HG02981 (cell line): ENCODE measurements at regions not wholly inside any gene's neighbourhood (a gene's known extent, or its start where the extent isn't known, plus 50 kb on each side); places are given as distances from the start of the nearest gene placed in this dataset.
"Not testable (repeated sequence)": the region's sequence is repeated elsewhere in the genome, so short reads cannot be mapped to it uniquely, and the experiment has no call there.

ENCODE experiments used
- ATAC-seq: cut with Tn5 transposase; IDR thresholded peaks from one replicate; pipeline ENCODE4 v1.9.1; 2021; ENCODE audit warnings: mild to moderate bottlenecking, moderate library complexity; ENCODE audit not compliant: unreplicated experiment

GRCh38 chr4:18439311-18439710 is 417.8 kb upstream of the LCORL start:
- ATAC-seq: no peak

- no peak for ATAC-seq
These were observed 414.2 kb upstream of the LCORL start for GRCh38 chr4:18435781-18436180.

- ATAC-seq: no peak
These were observed 401.1 kb upstream of the LCORL start for GRCh38 chr4:18422685-18423084.

GRCh38 chr4:18421519-18421918 is 400.0 kb upstream of the LCORL start:
- no peak for ATAC-seq

- peak; percentile 70 for ATAC-seq
These were observed 398.2 kb upstream of the LCORL start for GRCh38 chr4:18419780-18420179.

GRCh38 chr4:18418195-18418898 is 396.8 kb upstream of the LCORL start:
- ATAC-seq: not testable (repeated sequence)

GRCh38 chr4:18417651-18418050 is 396.1 kb upstream of the LCORL start:
- ATAC-seq: not testable (repeated sequence)

GRCh38 chr4:18406264-18406663 is 384.7 kb upstream of the LCORL start:
- ATAC-seq: no peak

GRCh38 chr4:18405054-18405453 is 383.5 kb upstream of the LCORL start:
- ATAC-seq: peak; percentile 8

- ATAC-seq: peak; percentile 74
These were observed 383.1 kb upstream of the LCORL start for GRCh38 chr4:18404642-18405041.

GRCh38 chr4:18403327-18403726 is 381.8 kb upstream of the LCORL start:
- no peak for ATAC-seq

- ATAC-seq: no peak
These were observed 380.3 kb upstream of the LCORL start for GRCh38 chr4:18401868-18402267.

GRCh38 chr4:18401425-18401824 is 379.9 kb upstream of the LCORL start:
- ATAC-seq: no peak

- no peak for ATAC-seq
These were observed 377.1 kb upstream of the LCORL start for GRCh38 chr4:18398661-18399060.

GRCh38 chr4:18397681-18398390 is 376.3 kb upstream of the LCORL start:
- no peak for ATAC-seq

- no peak for ATAC-seq
These were observed 373.1 kb upstream of the LCORL start for GRCh38 chr4:18394656-18395055.

- no peak for ATAC-seq
These were observed 369.8 kb upstream of the LCORL start for GRCh38 chr4:18391354-18391728.

- no peak for ATAC-seq
These were observed 369.2 kb upstream of the LCORL start for GRCh38 chr4:18390655-18391353.

GRCh38 chr4:18389115-18389514 is 367.6 kb upstream of the LCORL start:
- no peak for ATAC-seq

- ATAC-seq: no peak
These were observed 366.5 kb upstream of the LCORL start for GRCh38 chr4:18388039-18388438.

- no peak for ATAC-seq
These were observed 359.6 kb upstream of the LCORL start for GRCh38 chr4:18381186-18381585.

- ATAC-seq: no peak
These were observed 348.0 kb upstream of the LCORL start for GRCh38 chr4:18369561-18369960.
